ENCODE measurements at regions not wholly inside any gene's neighbourhood (a gene's known extent, or its start where the extent isn't known, plus 50 kb on each side); places are given as distances from the start of the nearest gene placed in this dataset.

DNA sequence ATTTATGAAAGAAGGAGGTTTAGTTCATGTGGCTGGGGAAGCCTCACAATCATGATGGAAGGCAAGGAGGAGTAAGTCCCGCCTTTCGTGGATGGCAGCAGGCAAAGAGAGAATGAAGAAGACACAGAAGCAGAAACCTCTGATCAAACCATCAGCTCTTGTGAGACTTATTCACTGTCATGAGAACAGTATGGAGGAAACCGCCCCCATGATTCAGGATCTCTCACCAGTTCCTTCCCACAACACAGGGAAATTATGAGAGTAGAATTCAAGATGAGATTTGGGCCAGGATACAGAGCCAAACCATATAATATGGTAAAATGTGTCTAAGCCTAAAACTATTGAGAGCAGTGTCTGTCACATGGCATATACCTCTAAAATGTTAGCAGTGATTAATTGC is 503.8 kb upstream of the CCDC179 start:
- DNase-seq (ENCODE audit: low read depth) = no peak

DNA sequence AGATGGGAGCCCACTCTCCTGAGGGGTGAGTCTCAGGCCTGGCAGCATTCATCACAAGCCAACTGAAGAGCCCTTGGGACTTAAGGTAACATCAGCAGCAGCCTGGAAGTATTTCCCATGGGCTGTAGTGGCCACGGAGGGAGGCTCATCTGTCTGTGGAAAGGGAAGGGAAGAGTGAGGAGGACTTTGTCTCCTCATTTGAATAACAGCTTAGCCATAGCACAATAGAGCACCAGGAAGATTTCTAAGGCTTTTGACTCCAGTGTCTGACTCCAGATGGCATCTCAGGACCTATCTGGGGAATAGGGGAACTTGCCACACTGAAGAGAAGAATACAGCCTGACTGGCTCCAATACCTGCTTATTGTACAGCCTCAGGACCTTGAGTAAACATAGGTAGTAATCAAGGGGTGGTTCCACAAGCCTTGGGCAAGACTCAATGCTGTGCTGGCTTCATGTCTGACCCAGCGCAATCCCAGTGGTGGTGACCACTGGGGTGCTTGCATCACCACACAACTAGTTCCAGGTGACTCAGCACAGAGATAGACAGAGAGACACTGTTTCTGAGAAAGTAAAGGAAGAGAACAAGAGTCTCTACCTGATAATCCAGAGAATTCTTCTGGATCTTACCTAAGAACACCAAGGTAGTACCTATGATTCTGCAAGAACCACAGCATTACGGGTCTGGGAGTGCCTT is 510.5 kb upstream of the CCDC179 start:
- DNase-seq (ENCODE audit: low read depth) = no peak

DNA sequence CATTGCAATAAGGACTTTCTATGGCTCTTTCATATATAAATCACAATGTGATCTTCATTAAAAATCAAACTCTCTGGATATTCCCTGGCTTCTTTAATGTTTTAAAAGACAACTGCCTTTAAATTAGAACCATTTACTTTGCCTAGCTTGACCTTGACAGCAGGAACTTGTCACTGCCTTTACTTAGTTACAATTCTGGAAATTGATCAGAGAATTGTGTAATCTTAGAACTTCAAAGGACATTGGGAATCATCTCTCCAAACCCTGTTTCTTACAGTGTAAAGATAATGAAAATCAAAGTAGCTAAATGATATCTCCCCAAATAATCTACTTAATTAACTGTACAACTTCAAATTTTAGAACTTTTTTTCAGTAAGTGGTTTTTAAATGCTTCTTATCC is 517.6 kb upstream of the CCDC179 start:
- DNase-seq (ENCODE audit: low read depth) = no peak

DNA sequence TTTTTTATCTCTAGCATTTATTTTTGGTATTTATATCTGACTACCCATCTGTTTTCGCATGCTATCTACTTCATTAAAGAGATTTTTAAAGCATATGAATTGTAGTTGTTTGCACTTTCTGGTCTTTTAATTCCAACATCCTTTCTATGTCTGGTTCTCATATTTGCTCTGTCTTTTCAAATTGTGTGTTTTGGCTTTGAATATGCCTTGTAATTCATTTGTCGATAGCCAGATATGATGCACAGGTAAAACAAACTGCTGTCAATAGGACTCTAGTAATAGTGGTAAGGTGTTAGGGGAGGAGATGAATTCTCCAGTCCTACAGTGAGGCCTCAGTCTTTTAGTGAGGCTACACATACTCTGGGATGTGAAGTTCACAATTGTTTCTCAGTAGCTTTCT is 530.8 kb upstream of the CCDC179 start:
- no peak for DNase-seq (ENCODE audit: low read depth)

DNA sequence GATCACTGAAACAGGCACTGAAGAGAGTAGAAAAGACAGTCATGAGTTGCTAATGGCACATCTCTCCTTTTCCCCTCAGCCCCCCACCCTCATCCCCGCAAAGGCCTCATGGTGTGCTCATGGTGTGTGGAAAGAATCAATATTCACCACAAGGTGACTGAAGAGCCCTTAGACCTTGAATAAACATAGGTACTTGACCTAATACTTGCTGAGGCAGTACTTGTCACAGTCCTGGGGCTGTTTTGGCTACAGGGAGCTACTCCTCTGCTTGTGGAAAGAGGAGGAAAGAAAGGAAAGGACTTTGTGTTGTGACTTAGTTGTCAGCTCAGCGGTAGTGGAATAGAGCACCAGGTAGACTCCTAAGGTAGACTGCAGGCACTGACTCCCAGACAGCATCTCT is 537.8 kb upstream of the CCDC179 start:
- DNase-seq (ENCODE audit: low read depth) = no peak

DNA sequence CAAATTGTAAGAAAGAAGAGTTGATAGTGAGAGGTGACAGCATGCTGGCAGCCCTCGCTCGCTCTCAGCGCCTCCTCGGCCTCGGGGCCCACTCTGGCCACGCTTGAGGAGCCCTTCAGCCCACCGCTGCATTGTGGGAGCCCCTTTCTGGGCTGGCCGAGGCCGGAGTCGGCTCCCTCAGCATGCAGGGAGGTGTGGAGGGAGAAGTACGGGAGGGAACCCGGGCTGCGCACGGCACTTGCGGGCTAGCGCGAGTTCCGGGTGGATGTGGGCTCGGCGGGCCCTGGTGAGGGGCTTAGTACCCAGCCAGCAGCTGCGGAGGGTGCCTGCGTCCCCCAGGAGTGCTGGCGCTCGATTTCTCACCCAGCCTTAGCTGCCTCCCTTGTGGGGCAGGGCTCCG is 539.7 kb upstream of the CCDC179 start:
- DNase-seq (ENCODE audit: low read depth) = no peak

DNA sequence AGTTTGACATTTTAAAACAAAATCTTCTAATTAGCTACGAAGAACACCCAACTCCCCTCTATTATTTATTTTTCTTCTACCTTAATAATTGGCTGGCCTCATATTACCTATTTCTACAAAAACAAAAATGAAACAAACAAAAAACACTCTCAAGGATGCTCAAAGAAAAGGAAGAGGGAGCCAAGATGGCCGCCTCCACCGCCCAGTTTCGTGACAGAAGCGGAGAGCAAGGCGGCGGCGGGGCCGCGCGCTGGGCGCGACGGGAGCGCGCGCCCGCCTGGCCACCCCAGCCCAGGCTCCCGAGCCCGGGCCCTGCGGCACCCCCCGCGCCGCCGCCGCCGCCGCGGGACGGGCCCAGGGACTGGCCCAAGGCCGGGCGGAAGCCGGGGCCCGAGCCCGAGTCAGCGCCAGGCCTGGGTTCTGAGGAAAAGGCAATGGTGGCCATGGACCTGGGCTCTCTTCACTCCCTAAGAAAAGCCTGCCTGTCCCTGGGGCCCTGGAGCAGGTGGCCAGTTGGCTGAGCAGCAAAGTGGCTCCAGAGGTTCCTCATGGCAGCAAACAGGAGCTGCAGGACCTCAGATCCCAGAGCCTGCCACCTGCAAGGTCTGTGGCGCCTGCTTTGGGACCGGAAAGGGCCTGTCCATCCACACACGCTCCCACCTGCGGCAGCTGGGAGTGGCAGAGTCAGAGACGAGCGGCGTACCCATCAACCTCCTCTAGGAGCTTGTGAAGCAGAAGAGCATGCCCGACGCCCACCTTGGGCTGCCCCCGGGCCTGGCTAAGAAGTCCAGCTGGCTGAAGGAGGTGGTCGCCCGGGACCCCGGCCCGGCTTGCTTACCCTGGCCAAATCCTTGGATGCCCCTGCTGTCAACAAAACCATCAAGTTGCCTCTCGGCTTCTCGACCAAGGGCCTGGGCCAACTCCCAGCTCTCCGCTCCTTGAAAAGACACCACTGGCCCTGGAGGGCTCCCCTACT is 543.2 kb upstream of the CCDC179 start:
- no peak for DNase-seq (ENCODE audit: low read depth)

DNA sequence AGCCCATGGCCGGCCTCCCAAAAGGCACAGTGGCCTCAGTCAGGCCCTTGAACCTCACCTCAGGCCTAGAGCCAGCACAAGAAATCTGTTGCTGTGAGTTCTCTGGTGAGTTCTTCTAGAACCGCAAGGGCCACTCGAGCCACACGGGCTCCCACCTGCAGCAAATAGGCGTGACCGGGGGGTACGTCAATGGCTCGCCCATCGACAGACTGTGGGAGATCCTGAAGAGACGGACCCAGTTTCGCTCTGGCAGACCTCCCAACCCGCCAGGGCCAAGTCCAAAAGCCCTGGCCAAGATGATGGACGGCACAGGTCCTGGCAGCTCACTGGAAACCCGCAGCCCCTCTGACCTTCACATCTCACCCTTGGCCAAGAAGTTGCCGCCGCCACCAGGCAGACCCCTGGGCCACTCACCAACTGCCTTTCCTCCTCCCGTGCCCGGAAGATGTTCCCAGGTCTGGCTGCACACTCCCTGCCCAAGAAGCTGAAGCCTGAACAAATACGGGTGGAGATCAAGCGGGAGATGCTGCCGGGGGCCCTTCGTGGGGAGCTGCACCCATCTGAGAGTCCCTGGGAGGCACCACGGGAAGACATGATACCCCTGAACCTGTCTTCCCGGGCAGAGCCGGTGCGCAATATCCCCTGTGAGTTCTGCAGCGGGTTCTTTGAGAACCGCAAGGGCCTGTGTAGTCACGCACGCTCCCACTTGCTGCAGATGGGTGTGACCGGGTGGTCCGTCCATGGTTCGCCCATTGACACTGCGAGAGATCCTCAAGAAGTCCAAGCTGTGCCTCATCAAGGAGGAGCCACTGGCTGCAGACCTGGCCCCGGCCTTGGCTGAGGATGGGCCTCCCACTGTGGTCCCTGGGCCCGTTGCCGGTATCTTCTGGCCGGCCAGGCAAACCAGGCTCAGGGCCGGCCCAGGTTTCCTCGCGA is 544.2 kb upstream of the CCDC179 start:
- DNase-seq (ENCODE audit: low read depth) = no peak

DNA sequence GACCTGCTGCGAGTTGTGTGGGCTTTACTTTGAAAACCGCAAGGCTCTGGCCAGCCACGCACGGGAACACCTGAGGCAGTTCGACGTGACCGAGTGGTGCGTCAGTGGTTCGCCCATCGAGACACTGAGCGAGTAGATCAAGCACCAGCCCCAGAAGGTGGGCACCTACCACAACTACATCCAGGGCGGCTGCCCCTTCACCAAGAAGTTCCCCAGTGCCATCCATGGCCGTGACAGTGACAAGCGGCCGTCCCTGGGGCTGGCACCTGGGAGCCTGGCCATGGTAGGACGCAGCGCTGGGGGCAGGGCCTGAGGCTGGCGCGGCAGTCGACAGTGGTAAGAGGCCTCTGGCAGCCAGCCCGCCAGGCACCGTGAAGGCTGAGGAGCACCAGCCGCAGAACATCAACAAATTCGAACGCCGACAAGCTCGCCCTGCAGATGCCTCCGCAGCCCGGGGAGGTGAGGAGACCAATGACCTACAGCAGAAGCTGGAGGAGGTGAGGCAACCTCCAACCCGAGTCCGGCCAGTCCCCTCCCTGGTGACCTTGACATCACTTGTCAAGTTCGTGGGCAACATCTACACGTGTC is 545.2 kb upstream of the CCDC179 start:
- DNase-seq (ENCODE audit: low read depth) = no peak

DNA sequence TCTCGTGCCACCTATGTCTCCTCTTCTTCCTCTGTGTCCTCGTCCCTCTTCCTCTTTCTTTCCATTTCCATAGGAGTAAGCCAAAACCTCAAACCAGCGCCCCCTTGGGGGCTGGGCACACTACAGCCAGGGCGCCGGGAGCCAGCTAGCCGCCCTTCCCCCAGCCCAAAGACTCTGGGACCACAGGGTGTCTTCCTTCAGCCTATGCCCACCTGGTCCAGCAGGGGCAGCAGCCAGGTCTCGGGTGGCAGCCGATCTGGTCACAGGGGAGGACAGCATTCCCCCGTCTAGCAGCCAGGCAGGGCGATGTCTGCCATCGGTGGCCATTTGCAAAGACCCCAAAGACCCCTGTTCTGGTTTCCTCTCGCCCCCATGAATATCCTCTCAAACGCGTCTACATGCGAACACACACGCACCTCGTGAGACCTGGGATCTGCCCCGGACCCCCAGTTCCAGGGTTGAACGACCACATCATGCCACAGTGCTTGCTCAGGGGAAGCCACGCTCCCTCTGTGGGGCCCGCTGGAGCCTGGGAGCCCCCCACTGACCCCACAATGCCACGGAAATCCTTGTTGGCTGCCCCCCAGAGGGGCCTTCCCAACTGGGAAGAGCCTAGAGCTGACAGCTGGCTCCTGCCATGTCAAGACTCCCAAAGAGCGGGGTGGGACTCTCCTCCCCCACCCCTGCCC is 546.0 kb upstream of the CCDC179 start:
- no peak for DNase-seq (ENCODE audit: low read depth)

DNA sequence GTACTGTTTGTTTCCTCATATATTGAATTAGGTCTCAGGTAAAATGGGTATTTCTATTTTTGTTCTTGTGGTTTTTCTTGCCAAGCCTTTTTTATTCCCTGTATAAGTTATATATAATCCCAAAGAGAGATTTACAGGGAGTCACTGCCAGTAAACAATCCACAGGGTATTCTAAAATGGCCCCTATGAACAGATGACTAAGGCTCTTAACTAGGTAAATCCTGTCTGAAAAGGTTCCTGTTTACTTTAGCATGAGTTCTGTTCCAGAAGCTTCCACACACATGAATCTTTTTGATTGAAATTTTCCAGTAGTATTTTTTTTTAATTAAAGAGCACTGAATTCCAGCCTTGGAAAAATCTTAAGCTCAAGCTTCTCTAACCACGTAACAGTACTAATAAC is 552.8 kb upstream of the CCDC179 start:
- no peak for DNase-seq (ENCODE audit: low read depth)

DNA sequence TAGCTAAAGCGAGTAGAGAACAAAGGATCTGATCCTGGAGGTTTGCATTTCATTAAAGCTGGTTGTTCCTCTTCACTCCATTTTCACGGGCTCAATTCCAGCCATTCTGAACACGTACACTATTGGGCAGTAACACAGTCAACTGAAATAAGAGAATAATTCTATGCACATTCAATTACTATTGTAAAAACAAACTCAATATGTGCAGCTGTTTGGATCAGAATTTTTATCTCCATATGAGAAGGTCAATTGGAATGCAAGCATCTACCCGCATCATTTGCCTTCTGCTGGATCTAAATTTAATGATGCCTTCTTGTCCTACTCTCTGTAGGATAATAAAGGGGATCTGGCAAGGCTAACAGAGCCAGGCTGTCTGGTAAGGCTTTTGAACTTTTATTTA is 562.8 kb upstream of the CCDC179 start:
- DNase-seq (ENCODE audit: low read depth) = peak; percentile 46

DNA sequence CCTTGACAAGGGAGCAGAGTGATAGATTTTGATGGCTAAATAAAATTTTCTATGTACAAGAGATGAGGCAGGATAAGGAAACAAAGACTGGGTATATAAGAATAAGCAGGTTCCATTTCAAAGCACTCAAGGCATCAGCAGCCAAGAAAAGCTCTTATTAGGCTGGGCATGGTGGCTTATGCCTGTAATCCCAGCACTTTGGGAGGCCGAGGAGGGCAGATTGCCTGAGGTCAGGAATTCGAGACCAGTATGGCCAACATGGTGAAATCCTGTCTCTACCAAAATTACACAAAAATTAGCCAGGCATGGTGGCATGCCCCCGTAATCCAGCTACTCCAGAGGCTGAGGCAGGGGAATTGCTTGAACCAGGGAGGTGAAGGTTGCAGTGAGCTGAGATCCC is 563.4 kb upstream of the CCDC179 start:
- no peak for DNase-seq (ENCODE audit: low read depth)

DNA sequence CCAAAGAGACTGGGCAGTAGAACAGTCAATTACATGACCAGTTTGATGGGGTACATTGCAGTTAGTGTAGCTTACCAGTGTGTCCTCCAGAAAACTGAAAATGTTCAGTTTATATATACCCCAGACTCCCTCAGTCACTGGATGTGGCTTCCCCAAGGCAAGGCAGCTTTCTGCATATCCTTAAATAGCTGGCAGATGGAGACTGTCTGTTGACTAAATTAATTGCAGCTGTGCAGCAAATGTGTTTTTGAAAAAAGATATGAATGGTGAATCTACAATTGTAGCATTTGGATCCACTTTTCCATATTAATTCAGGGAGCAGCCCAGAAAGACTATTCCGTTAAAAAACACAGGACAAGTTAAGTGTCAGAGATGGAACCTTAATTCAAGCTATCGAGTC is 565.1 kb upstream of the CCDC179 start:
- peak; percentile 9 for DNase-seq (ENCODE audit: low read depth)

DNA sequence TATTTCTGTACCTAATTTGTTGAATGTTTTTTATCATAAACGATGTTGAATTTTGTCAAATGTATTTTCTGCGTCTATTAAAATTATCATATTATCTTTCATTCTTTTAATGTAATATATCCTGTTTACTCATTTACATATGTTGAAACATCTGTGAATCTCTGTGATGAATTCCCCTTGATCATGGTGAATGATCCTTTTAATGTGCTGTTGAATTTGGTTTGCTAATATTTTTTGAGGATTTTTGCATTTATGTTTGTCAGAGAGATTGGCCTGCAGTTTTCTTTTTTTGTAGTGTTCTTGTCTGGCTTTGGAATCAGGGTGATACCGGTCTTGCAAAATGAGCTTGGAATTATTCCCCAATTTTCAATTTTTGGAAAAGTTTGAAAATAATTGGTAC is 569.3 kb upstream of the CCDC179 start:
- no peak for DNase-seq (ENCODE audit: low read depth)

DNA sequence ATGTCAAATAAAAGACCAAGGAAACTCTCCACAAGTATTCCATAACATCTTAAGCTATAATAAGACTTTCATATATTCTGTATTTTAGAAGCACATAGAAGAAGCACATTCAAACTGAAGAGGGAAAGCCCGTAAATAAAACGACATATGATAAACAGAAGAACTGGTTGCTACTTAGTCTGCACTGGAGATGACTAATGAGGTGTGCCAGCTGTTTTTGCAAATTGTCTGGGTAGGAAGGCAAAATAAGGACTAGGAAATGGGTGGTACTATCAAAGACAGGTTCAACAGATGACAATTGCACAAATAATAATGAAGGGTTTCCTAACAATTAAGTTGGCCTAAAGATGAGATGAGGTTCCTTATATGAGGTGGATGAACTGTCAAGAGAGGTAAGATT is 593.2 kb upstream of the CCDC179 start:
- DNase-seq (ENCODE audit: low read depth) = no peak

DNA sequence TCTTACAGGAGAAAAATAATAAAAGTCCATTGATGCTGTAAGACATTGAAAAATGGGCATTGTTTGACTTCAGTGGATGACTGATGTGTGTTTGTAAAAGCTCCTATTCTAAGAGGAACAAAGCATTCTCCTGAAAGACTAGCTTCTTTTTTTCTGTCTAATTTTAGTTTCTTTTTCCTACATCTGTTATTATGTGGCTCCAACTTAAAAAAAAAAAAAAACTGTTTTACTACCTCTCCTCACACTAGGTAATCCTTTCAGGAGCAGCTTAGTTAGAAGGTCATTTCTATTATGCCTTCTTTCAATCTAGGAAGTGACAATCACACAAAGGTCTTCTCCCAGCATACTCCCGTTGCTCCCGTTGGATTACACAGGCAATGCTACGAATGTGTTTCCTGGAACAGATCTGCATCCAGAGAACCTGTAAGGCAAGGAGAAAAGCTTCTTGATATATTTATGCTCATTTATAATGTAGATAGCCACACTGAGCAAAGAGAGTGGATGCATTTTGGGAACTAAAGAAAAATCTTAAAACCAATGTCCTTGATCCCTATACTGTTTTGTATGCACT is 595.1 kb upstream of the CCDC179 start:
- DNase-seq (ENCODE audit: low read depth) = no peak

DNA sequence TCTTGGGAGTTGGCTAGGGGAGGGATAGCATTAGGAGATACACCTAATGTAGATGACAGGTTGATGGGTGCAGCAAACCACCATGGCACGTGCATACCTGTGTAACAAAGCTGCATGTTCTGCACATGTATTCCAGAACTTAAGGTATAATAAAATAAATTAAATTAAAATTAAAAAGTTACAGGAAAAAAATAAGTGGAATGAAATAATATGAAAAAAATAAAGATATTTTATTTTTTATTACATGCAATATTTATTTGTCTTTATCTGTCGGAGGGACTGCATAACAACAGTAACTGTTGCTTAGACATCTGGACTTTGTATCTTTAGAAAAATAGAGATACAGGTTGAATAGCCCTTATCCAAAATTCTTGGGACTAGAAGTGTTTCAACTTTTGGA is 597.4 kb upstream of the CCDC179 start:
- DNase-seq (ENCODE audit: low read depth) = no peak

DNA sequence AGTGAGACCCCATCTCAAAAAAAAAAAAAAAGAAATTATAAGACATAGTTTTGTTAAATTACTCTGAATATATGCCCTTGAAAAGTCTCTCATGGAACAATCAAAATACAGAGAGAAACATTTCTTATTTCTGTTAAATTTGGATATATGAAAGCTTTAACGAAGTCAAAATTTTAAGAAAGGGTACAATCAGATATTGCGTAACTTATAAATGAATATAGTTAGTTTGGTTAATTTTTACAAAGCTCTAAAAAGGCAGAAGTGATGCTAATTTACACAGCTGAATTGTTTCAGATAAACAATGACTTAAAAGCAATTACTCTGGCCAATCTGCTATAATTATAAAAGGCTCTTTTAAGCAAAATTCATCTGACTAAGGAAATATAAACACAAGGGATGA is 611.6 kb upstream of the CCDC179 start:
- DNase-seq (ENCODE audit: low read depth) = no peak

DNA sequence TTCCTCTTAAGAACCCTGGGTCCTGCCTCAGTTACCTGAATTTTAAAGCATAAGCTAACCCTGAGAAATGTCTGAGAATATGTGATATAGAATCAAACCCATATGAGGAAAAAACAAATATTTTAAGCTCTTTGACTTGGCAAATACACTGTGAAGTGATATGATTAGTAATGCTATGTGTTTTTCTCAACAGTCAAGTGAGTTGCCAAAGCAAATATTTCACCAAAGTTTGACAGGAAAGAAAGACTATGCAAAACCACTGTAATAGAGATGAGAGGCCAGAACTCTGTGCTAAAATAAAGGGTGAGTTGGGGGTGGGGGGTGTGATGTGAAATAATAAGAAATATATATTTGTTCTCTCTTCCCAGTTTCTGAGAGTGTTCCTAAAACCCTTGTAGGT is 613.5 kb upstream of the CCDC179 start:
- DNase-seq (ENCODE audit: low read depth) = no peak

DNA sequence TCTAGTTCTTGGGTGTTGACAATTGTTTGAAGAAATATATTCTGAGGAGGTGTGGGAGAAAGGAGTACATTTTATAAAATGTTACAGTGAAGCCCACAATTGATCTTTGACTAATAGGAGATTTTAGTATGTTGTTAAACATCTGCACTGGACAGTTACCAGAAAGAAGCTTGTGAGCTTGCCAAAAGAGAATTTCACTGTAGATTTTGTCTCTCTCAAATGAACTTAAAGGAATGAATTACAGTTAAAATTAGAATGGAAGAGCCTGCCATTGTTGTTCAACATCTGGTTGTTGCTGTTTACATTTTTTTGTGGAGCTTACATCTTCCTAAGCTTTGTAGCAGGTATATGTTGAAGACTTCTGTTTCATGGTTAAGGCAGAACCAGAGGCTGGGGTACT is 620.5 kb upstream of the CCDC179 start:
- no peak for DNase-seq (ENCODE audit: low read depth)

Measured in EH (cell line).